Fibroblast of lung (primary cell): ENCODE measurements at regions not wholly inside any gene's neighbourhood (a gene's known extent, or its start where the extent isn't known, plus 50 kb on each side); places are given as distances from the start of the nearest gene placed in this dataset.

ENCODE experiments used
- DNase-seq, 2 donors: peaks; one replicate each; pipeline versions ENCODE4 v3.0.0 to v3.0.0-alpha.2; 2010; ENCODE audit warnings: low read depth in 2 of 2
- H2AFZ ChIP-seq: 2 replicates; pipeline ENCODE4 v1.5.1; 2012; ENCODE audit warnings: low read length, control low read depth, inconsistent platforms
- H3K27ac ChIP-seq: 2 replicates; pipeline ENCODE4 v1.5.1; 2011; ENCODE audit warnings: low read length, control low read depth; ENCODE audit not compliant: insufficient read depth
- H3K27me3 ChIP-seq: 2 replicates; pipeline ENCODE4 v1.5.1; 2011; ENCODE audit warnings: mild to moderate bottlenecking, low read length; ENCODE audit not compliant: control insufficient read depth, insufficient read depth
- H3K36me3 ChIP-seq: 2 replicates; pipeline ENCODE4 v1.5.1; 2011; ENCODE audit warnings: low read length; ENCODE audit not compliant: control insufficient read depth, insufficient read depth
- H3K4me1 ChIP-seq: 2 replicates; pipeline ENCODE4 v1.5.1; 2011; ENCODE audit warnings: low read length; ENCODE audit not compliant: control insufficient read depth, insufficient read depth; ENCODE audit errors: extremely low read depth
- H3K4me2 ChIP-seq: 2 replicates; pipeline ENCODE4 v1.5.1; 2011; ENCODE audit warnings: low read length, control low read depth; ENCODE audit not compliant: insufficient read depth; ENCODE audit errors: extremely low read depth
- H3K4me3 ChIP-seq, 4 experiments: fragments of 200-600 bp in 1 of 4; sonication (generic) in 1 of 4; replicated peaks in 1 of 4; 2 replicates each; pipeline ENCODE4 v1.5.1; 2011 to 2016; ENCODE audit warnings: low read length in 4 of 4, low read depth in 3 of 4, mild to moderate bottlenecking in 3 of 4, control low read depth in 2 of 4, inconsistent platforms in 1 of 4, mixed read lengths in 1 of 4; ENCODE audit not compliant: insufficient read depth in 1 of 4; ENCODE audit errors: control extremely low read depth in 1 of 4
- H3K79me2 ChIP-seq: 2 replicates; pipeline ENCODE4 v1.5.1; 2012; ENCODE audit warnings: mild to moderate bottlenecking, low read length, inconsistent platforms; ENCODE audit not compliant: control insufficient read depth, insufficient read depth
- H3K9ac ChIP-seq: 2 replicates; pipeline ENCODE4 v1.5.1; 2011; ENCODE audit warnings: mild to moderate bottlenecking, low read length, control low read depth; ENCODE audit not compliant: insufficient read depth
- H3K9me3 ChIP-seq: 2 replicates; pipeline ENCODE4 v1.5.1; 2012; ENCODE audit warnings: low read depth, low read length; ENCODE audit not compliant: control insufficient read depth, insufficient read depth
- H4K20me1 ChIP-seq: 2 replicates; pipeline ENCODE4 v1.5.1; 2011; ENCODE audit warnings: low read length; ENCODE audit not compliant: control insufficient read depth, insufficient read depth; ENCODE audit errors: extremely low read depth
- CTCF ChIP-seq, 2 donors: IDR thresholded peaks in 1 of 2; conservative IDR thresholded peaks in 1 of 2; 1 replicate in 1 of 2; 2 replicates in 1 of 2; pipeline ENCODE4 v1.5.1; 2011 to 2012; ENCODE audit warnings: low read length in 2 of 2, control low read depth in 1 of 2, inconsistent platforms in 1 of 2, low read depth in 1 of 2, mild to moderate bottlenecking in 1 of 2
- EZH2 ChIP-seq: IDR thresholded peaks from 2 replicates; pipeline ENCODE4 v1.5.1; 2012; ENCODE audit warnings: low read length, control low read depth, mild to moderate bottlenecking; ENCODE audit errors: missing control alignments

DNA sequence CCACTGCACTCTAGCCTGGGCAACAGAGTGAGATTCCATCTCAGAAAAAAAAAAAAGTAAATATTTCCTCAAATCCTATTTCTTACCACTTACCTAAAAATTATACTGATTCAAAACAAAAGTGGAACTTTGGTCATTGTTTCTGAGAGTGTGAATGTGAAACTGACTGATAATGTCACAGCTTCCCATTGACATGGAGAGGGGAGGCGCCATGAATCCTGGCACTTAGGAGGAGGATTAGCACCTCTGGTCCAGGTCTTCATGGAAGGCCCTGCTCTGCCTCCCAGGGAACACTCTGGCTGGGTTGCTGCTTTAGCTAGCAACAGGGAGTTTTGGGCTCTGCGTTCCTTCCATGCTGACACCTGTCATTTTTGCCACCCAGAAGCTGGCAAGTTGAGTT lies 154.3 kb upstream of the SALL1 start:
- no peak for DNase-seq
- Histone ChIP-seq H3K79me2 (no peaks in the 10 kb centered on the region), H4K20me1 (no peaks in the 10 kb centered on the region), H3K36me3 (no peaks in the 10 kb centered on the region), H3K27ac (no peak overlapping the region), H3K9ac (no peak overlapping the region), H3K4me3 (no peak overlapping the region), H3K9me3 (no peaks in the 10 kb centered on the region), H3K27me3 (no peaks in the 10 kb centered on the region), H2AFZ (no peak overlapping the region), H3K4me2 (no peak overlapping the region), H3K4me1 (no peaks in the 10 kb centered on the region)
- TF ChIP-seq EZH2 (no peak), CTCF (conservative IDR thresholded peaks at IDR 0.05 in 1 of 2, IDR thresholded peaks at IDR 0.05 in 1 of 2; ENCODE audit: low read depth in 1 of 2, low read length in 2 of 2) (no peak)

DNA sequence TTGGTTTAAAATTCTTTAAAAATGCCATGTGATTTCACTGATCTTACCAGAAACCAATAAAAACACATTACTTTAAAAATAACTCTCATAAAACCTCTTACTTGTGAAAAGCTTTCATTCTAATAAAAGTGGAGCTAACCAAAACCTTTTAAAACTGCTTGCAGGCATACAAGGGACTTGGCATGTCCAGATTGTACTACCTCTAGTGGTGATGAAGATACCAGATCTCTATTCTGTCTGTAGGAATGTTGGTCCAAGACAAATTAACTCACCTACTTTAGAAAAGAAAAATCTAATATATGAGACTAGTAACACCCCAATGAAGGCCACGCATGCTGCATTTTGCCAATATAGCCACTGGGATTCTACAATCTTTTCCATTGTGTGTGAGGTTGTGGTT lies 151.0 kb upstream of the SALL1 start:
- no peak for DNase-seq
- no peaks in the 10 kb centered on the region for H3K9me3 ChIP-seq
- H3K4me3 ChIP-seq = no peak overlapping the region
- H3K27me3 ChIP-seq = no peaks in the 10 kb centered on the region
- no peaks in the 10 kb centered on the region for H3K36me3 ChIP-seq
- no peak overlapping the region for H3K9ac ChIP-seq
- H3K79me2 ChIP-seq = no peaks in the 10 kb centered on the region
- no peak for TF ChIP-seq EZH2
- no peak for TF ChIP-seq CTCF (conservative IDR thresholded peaks at IDR 0.05 in 1 of 2, IDR thresholded peaks at IDR 0.05 in 1 of 2; ENCODE audit: low read depth in 1 of 2, low read length in 2 of 2)
- no peak overlapping the region for H3K4me2 ChIP-seq
- no peak overlapping the region for H2AFZ ChIP-seq
- no peaks in the 10 kb centered on the region for H4K20me1 ChIP-seq
- no peak overlapping the region for H3K27ac ChIP-seq
- H3K4me1 ChIP-seq = no peaks in the 10 kb centered on the region

- Histone ChIP-seq H4K20me1 (no peaks in the 10 kb centered on the region), H2AFZ (no peak overlapping the region), H3K27ac (no peak overlapping the region)
Measured at GRCh38 chr16:51298800-51299199, 147.7 kb upstream of the SALL1 start.

More at GRCh38 chr16:51298800-51299199, 147.7 kb upstream of the SALL1 start:
- Histone ChIP-seq H3K9me3 (no peaks in the 10 kb centered on the region), H3K79me2 (no peaks in the 10 kb centered on the region), H3K4me1 (no peaks in the 10 kb centered on the region), H3K4me3 (no peak overlapping the region), H3K4me2 (no peak overlapping the region), H3K36me3 (no peaks in the 10 kb centered on the region), H3K27me3 (no peaks in the 10 kb centered on the region), H3K9ac (no peak overlapping the region)
- no peak for DNase-seq
- TF ChIP-seq CTCF (conservative IDR thresholded peaks at IDR 0.05 in 1 of 2, IDR thresholded peaks at IDR 0.05 in 1 of 2; ENCODE audit: low read depth in 1 of 2, low read length in 2 of 2) (no peak), EZH2 (no peak)
